Right atrium auricular region (tissue), 2 donors: ENCODE measurements at regions not wholly inside any gene's neighbourhood (a gene's known extent, or its start where the extent isn't known, plus 50 kb on each side); places are given as distances from the start of the nearest gene placed in this dataset.

Experiments used
- DNase-seq: peaks from one replicate; pipeline ENCODE4 v3.0.0-alpha.2; 2019; ENCODE audit warnings: low spot score
- H3K27ac ChIP-seq, 2 donors: fragments of 200-600 bp; sonication (generic); 1 replicate in 1 of 2; 2 replicates in 1 of 2; pipeline ENCODE4 v1.5.1; 2016 to 2019
- H3K27me3 ChIP-seq, 2 donors: fragments of 200-600 bp; sonication (generic); one replicate each; pipeline versions ENCODE4 v1.5.1 to v1.6.0; 2017 to 2019
- H3K36me3 ChIP-seq: fragments of 200-600 bp; sonication (generic); one replicate; pipeline ENCODE4 v1.5.1; 2016
- H3K4me1 ChIP-seq, 2 donors: fragments of 200-600 bp; sonication (generic); one replicate each; pipeline versions ENCODE4 v1.5.1 to v1.6.0; 2017 to 2019
- H3K4me3 ChIP-seq, 2 donors: fragments of 200-600 bp; sonication (generic); 1 replicate in 1 of 2; 2 replicates in 1 of 2; pipeline ENCODE4 v1.5.1; 2017 to 2019; ENCODE audit warnings: mild to moderate bottlenecking in 1 of 2, moderate library complexity in 1 of 2
- H3K9me3 ChIP-seq, 2 donors: fragments of 200-600 bp; sonication (generic); one replicate each; pipeline ENCODE4 v1.5.1; 2019
- TF ChIP-seq, protein P1 (sequence below), 2 donors: fragments of 200-600 bp; sonication (generic); IDR thresholded peaks; one replicate each; pipeline ENCODE4 v1.5.1; 2019; ENCODE audit warnings: antibody characterized with exemption in 2 of 2

DNA sequence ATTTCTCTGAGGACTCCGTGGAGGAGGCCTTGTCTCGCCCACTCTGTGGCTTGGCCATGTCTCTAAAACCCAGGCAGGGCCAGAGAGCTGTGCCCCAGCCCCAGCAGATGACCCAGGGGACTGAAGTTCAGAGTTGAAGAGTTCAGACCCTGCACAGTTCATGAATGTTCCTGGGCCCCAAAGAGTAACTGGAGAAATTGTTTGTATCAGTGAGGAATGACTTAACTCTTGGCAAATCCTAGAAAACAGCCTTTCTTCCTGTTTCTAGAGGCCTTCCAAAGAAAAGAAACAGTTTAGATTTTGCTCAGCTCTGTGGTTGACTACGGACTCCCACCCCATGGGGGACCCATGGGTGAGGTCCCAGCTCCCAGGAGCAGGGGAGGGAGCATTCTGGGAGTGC is 62.1 kb upstream of the EYA2 start:
- H3K27me3 ChIP-seq, result no peaks in the 10 kb centered on the region
- no peak overlapping the region for H3K4me3 ChIP-seq
- no peak overlapping the region for H3K27ac ChIP-seq
- no peaks in the 10 kb centered on the region for H3K36me3 ChIP-seq
- no peaks in the 10 kb centered on the region for H3K4me1 ChIP-seq
- no peaks in the 10 kb centered on the region for H3K9me3 ChIP-seq
- TF ChIP-seq, protein P1, sequence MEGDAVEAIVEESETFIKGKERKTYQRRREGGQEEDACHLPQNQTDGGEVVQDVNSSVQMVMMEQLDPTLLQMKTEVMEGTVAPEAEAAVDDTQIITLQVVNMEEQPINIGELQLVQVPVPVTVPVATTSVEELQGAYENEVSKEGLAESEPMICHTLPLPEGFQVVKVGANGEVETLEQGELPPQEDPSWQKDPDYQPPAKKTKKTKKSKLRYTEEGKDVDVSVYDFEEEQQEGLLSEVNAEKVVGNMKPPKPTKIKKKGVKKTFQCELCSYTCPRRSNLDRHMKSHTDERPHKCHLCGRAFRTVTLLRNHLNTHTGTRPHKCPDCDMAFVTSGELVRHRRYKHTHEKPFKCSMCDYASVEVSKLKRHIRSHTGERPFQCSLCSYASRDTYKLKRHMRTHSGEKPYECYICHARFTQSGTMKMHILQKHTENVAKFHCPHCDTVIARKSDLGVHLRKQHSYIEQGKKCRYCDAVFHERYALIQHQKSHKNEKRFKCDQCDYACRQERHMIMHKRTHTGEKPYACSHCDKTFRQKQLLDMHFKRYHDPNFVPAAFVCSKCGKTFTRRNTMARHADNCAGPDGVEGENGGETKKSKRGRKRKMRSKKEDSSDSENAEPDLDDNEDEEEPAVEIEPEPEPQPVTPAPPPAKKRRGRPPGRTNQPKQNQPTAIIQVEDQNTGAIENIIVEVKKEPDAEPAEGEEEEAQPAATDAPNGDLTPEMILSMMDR (IDR thresholded peaks at IDR 0.05), result no peak
- no peak for DNase-seq

DNA sequence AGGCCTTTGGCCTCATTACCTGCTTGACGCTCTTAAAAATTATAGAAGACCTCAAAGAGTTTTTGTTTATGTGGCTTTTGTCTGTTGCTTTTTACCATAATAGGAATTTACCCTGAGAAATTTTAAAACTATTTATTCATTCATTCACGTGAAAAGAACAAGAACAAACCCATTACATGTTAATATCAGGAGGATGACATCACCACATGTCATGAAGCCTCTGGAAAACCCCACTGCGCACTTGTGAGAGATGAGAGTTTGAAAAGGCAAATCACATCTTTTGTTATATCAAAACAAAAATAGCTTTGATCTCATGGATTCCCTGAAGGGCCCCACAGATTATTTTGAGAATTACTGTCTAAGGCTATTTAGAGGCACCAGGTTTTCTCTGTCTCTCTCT is 61.3 kb upstream of the EYA2 start:
- TF ChIP-seq, protein P1 (IDR thresholded peaks at IDR 0.05), result no peak
- no peaks in the 10 kb centered on the region for H3K36me3 ChIP-seq
- H3K4me3 ChIP-seq, result no peak overlapping the region
- H3K9me3 ChIP-seq, result no peaks in the 10 kb centered on the region
- no peak for DNase-seq
- no peak overlapping the region for H3K27ac ChIP-seq
- H3K4me1 ChIP-seq, result no peaks in the 10 kb centered on the region
- H3K27me3 ChIP-seq, result no peaks in the 10 kb centered on the region

DNA sequence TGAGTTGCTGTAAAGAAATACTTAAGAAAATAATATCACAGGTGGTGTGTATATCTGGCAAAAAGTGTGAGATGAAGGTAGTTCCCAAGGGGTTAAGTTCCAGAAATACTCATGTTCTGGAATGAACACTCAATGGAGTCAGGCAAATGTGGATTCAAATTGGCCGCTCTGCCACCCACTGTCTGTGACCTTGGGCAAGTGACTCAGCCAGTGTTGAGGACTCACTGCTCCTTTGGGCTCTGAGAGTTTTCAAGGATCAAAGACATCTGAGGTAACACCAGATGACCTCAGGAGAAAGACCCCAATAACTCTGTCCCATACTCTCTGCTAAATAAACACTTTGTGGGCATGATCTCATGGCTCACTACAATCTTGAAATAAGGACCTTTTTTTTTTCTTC is 59.2 kb upstream of the EYA2 start:
- H3K36me3 ChIP-seq, result no peaks in the 10 kb centered on the region
- no peak overlapping the region for H3K27ac ChIP-seq
- TF ChIP-seq, protein P1 (IDR thresholded peaks at IDR 0.05), result no peak
- DNase-seq, result no peak
- H3K4me1 ChIP-seq, result no peaks in the 10 kb centered on the region
- no peaks in the 10 kb centered on the region for H3K27me3 ChIP-seq
- no peaks in the 10 kb centered on the region for H3K9me3 ChIP-seq
- no peak overlapping the region for H3K4me3 ChIP-seq

DNA sequence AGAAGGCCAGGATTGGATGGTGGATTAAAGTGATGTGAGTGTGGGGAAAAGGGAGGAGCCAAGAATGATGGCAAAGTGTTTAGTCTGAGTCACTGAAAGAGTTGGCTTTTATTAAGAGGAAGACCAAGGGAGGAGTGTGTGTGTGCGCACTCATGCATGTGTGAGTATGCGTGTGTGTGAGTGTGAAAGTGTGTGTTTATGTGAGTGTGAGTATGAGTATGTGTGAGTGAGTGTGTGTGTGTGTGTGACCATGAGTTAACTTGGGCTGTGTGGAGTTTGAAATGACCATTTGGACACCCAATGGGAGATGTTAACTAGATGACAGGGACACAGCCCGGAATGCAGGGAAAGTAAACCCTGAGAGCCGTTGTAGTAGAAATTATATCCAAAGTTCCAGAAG is 57.6 kb upstream of the EYA2 start:
- no peak for DNase-seq

DNA sequence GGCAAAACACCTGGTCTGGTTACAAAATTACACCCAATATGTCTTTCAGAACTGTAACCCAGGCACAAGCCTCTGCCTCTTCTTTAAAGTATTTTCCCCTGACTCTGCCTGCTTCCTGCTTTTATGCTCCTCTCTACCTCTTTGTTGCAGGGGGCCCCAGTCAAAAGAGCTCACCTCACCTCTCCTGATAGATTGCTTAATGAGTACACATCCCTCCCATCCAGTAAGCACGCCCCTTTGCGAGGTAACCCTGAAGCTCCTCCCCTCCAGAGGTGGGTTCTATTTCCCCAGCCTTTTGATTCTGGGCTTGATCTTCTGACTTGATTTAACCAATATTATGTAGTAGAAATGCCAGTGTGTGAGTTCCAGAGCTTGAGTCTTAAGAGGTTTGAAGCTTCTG is 56.6 kb upstream of the EYA2 start:
- no peak overlapping the region for H3K27ac ChIP-seq
- no peaks in the 10 kb centered on the region for H3K27me3 ChIP-seq
- H3K9me3 ChIP-seq, result no peaks in the 10 kb centered on the region
- TF ChIP-seq, protein P1 (IDR thresholded peaks at IDR 0.05), result no peak
- no peak for DNase-seq
- no peaks in the 10 kb centered on the region for H3K36me3 ChIP-seq
- H3K4me3 ChIP-seq, result no peak overlapping the region
- no peaks in the 10 kb centered on the region for H3K4me1 ChIP-seq

More for the DNA sequence above, 57.6 kb upstream of the EYA2 start:
- Histone ChIP-seq H3K27ac (no peak overlapping the region), H3K4me3 (no peak overlapping the region), H3K9me3 (no peaks in the 10 kb centered on the region), H3K36me3 (no peaks in the 10 kb centered on the region), H3K27me3 (no peaks in the 10 kb centered on the region), H3K4me1 (no peaks in the 10 kb centered on the region)
- TF ChIP-seq, protein P1 (IDR thresholded peaks at IDR 0.05), result no peak

DNA sequence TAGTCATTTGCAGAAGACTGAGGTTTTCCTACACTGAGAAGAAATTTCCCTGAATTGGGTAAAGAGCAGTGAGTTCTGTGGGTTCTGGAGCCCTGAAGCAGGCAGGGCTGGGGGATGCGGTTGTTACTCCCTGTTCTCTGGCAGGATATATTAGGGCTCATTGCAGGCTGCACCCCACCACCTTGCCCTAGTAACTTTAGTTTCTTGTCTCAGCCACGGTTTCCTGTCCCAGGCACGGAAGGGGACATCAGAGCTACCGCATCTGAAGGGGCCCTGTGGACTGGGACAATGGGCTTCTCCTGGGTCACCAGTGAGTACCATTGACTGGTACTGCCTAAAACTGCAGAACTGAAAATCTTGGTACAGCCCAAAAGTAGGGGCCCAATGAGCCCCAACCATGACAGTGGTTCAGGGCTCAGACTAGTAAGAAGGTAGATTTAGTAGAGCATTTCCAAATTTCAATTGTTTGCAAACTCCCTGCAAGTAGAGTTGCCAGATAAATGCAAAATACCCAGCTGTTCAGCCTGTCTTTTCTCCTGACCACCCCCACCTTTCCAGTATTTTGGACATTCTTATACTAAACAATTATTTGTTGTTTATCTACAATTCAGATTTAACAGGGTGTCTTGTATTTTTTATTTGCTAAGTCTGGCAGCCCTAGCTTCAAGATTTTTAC is 54.5 kb upstream of the EYA2 start:
- H3K36me3 ChIP-seq, result no peaks in the 10 kb centered on the region
- no peaks in the 10 kb centered on the region for H3K27me3 ChIP-seq
- H3K4me3 ChIP-seq, result no peak overlapping the region
- TF ChIP-seq, protein P1 (IDR thresholded peaks at IDR 0.05), result no peak
- no peaks in the 10 kb centered on the region for H3K9me3 ChIP-seq
- no peak for DNase-seq
- no peak overlapping the region for H3K27ac ChIP-seq
- no peaks in the 10 kb centered on the region for H3K4me1 ChIP-seq
